ENCODE measurements at regions not wholly inside any gene's neighbourhood (a gene's known extent, or its start where the extent isn't known, plus 50 kb on each side); places are given as distances from the start of the nearest gene placed in this dataset.

DNA sequence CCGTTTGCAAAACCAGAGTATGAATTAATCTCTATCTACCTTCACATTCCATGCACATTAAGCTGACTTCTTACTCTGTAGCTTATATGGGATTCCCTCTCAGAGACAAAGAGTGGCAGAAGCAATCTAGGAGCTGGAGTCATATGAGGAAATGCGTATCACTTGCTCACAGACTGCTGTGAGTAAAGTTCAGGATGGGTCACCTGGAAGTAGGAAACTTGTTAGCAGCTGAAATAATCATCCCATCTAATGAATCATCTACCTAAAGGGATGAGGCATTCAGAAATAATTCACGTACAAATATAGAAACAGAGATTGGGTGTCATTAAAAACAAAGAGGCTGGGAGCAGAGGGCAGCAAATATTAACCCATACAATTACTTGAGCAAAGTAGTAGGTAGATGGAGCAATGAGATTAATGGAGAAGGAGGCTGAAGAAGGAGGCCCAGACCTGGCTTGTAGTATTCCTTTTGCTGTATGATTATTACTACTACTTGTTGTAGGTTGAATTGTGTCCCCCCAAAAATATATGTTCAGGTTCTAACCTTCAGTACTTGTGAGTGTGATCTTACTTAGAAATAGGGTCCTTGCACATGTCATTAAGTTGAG lies 866.3 kb downstream of the ROBO2 start:
- no peaks in the 10 kb centered on the region for H3K9me1 ChIP-seq (replicated peaks; ENCODE audit: control insufficient read depth, extremely low read depth, insufficient read depth, low read length)
- H3K27me3 ChIP-seq (ENCODE audit: control insufficient read depth in 2 of 2, insufficient read depth in 2 of 2, low read length in 2 of 2): no peaks in the 10 kb centered on the region
- DNase-seq (ENCODE audit: low read depth, low spot score) (peak; percentile 49), FAIRE-seq (peak; percentile 61)
- H3K36me3 ChIP-seq (ENCODE audit: control insufficient read depth in 2 of 2, extremely low read depth in 1 of 2, insufficient read depth in 2 of 2, low read length in 2 of 2): no peaks in the 10 kb centered on the region
- peaks cover 4% of the 10 kb centered on the region for H3K4me1 ChIP-seq (ENCODE audit: control insufficient read depth, extremely low read depth, insufficient read depth, low read length)
- ChIA-PET POLR2A (no interaction called here), CTCF (interaction anchor here (0.9 to 1.4 kb wide), 6 partner anchors 10 to 740 kb away, joined by 3 to 5 read pairs (median 4); no protein-coding TSS in a partner anchor)
- H3K4me2 ChIP-seq (ENCODE audit: insufficient read depth, low read length): no peak overlapping the region
- TF ChIP-seq POLR2AphosphoS5 (IDR thresholded peaks at IDR 0.05; ENCODE audit: insufficient read depth, low read depth, low read length): peak; percentile 90
- peak; percentile 97 for TF ChIP-seq FOS (IDR thresholded peaks at IDR 0.05; ENCODE audit: borderline replicate concordance, insufficient read depth, low read length)
- TF ChIP-seq POLR2A (IDR thresholded peaks at IDR 0.05; ENCODE audit: low read depth, low read length): no peak
- TF ChIP-seq, protein P1, sequence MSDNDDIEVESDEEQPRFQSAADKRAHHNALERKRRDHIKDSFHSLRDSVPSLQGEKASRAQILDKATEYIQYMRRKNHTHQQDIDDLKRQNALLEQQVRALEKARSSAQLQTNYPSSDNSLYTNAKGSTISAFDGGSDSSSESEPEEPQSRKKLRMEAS (IDR thresholded peaks at IDR 0.05; ENCODE audit: insufficient read depth, insufficient read length): no peak
- TF ChIP-seq JUN (IDR thresholded peaks at IDR 0.05; ENCODE audit: borderline replicate concordance, insufficient read depth, insufficient read length, low read depth): peak; percentile 45
- no peak for TF ChIP-seq MYC (IDR thresholded peaks at IDR 0.05; ENCODE audit: low read depth, low read length)
- TF ChIP-seq, protein P2, sequence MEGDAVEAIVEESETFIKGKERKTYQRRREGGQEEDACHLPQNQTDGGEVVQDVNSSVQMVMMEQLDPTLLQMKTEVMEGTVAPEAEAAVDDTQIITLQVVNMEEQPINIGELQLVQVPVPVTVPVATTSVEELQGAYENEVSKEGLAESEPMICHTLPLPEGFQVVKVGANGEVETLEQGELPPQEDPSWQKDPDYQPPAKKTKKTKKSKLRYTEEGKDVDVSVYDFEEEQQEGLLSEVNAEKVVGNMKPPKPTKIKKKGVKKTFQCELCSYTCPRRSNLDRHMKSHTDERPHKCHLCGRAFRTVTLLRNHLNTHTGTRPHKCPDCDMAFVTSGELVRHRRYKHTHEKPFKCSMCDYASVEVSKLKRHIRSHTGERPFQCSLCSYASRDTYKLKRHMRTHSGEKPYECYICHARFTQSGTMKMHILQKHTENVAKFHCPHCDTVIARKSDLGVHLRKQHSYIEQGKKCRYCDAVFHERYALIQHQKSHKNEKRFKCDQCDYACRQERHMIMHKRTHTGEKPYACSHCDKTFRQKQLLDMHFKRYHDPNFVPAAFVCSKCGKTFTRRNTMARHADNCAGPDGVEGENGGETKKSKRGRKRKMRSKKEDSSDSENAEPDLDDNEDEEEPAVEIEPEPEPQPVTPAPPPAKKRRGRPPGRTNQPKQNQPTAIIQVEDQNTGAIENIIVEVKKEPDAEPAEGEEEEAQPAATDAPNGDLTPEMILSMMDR (IDR thresholded peaks at IDR 0.05; ENCODE audit: extremely low read depth in 1 of 2, insufficient read depth in 1 of 2, low read depth in 1 of 2, low read length in 2 of 2): no peak
- TF ChIP-seq GATA2 (IDR thresholded peaks at IDR 0.05; ENCODE audit: insufficient read depth, insufficient read length, low read depth, low read length): peak; percentile 89
- intact Hi-C loops (cut with micrococcal nuclease): loop anchor here (1.0 to 10.0 kb wide), 4 partner anchors 79 to 301 kb away; no protein-coding TSS in a partner anchor
- H3K9ac ChIP-seq (replicated peaks; ENCODE audit: extremely low read depth, insufficient read depth, low read length): no peak overlapping the region
- no peaks in the 10 kb centered on the region for H3K79me2 ChIP-seq (ENCODE audit: control insufficient read depth, insufficient read depth, low read length)
- no peaks in the 10 kb centered on the region for H3K9me3 ChIP-seq (replicated peaks; ENCODE audit: control insufficient read depth, insufficient read depth, low read length)
- no peak overlapping the region for H3K4me3 ChIP-seq (replicated peaks in 1 of 3; ENCODE audit: insufficient read depth in 1 of 3, low read depth in 1 of 3, low read length in 3 of 3)
- no TSS peak for BruUV-seq (replicated peaks)
- H3K27ac ChIP-seq (ENCODE audit: insufficient read depth, low read depth, low read length): peak overlapping the region; percentile 50
- no peaks in the 10 kb centered on the region for H4K20me1 ChIP-seq (replicated peaks; ENCODE audit: control insufficient read depth, extremely low read depth, insufficient read depth, low read length)
- H2AFZ ChIP-seq (ENCODE audit: low read depth, low read length): no peak overlapping the region
- dilution Hi-C loops (cut with MboI; ENCODE audit: extremely low pct_ligation_motif_present, low sequenced_read_pairs): no loop called here

Data from endothelial cell of umbilical vein (primary cell).